ENCODE measurements at regions not wholly inside any gene's neighbourhood (a gene's known extent, or its start where the extent isn't known, plus 50 kb on each side); places are given as distances from the start of the nearest gene placed in this dataset.
A peak's percentile ranks its signal among the peaks of the same experiment; 100 is the strongest.

DNA sequence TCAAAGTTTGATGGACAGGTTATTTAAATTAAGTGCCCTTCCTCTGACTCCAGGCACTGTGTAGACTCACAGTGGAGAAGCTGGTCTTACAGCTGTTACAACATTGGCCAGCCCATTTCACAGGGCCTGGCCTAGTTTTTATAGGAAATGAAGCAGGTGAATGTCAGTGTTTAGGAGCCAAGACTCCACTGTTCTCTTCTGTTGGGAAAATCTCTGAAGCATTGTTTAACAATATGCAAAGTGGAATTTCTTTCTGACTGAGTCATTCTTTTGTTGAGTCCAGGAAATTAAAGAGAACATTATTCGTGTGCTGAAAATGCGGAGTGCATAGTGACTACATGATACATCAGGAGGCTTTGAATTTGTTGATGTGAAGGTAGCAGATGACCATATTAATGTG, 64.7 kb downstream of the ARRDC4 start:
- DNase-seq = no peak

GRCh38 chr15:98034731-98035130, 74.2 kb downstream of the ARRDC4 start:
- DNase-seq = no peak

DNA sequence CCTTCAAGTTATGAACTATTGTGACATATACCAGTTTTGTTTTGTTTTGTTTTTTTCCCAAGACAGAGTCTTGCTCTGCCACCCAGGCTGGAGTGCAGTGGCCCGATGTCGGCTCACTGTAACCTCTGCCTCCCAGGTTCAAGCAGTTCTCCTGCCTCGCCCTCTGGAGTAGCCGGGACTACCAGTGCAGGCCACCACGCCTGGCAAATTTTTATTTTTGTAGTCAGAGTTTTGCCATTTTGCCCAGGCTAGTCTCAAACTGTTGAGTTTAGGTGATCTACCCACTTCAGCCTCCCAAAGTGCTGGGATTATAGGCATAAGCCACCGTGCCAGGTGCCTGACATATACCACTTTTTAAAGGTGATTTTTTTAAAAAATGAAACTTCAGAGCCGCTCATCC, 74.6 kb downstream of the ARRDC4 start:
- no peak for DNase-seq

DNA sequence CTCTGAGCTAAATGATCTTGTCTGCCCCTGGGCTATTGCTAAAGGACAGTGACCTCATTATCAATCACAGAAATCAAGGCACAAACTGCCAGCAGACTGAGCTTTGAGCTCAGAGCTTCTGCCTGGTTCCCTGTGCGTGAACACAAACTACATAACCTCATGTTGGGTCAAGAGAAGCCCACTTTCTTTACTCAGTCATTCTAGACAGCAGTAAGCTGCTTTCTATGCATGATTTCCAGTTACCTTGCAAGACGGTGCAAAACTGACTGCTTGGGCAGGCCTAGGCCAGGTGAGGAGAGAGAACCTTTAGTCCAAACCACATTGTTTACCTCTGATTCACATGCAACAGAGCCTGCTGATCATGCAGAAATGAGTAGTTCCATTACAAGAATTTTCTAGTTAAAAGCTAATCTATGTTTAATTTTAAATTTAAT, 75.1 kb downstream of the ARRDC4 start:
- DNase-seq = no peak

GRCh38 chr15:98039596-98039995, 79.1 kb downstream of the ARRDC4 start:
- DNase-seq = no peak

DNA sequence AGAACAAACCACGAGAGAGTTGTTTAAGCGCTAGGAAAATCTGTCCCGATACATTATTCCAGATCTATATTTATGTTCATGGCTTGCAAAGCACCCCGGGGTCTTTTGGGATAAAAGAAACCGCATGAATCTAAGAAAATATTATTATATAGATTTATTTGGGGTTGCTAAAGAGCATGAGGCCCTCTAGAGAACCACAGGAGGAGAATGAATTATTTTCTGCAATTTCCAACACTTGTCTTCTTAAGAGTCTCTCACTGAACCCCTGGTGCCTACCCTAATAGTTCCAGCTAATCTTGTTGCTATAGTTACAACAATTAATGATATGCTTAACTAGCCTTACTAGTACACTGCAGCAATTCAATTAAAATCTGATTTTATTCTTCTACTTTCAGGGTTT, 79.6 kb downstream of the ARRDC4 start:
- no peak for DNase-seq

DNA sequence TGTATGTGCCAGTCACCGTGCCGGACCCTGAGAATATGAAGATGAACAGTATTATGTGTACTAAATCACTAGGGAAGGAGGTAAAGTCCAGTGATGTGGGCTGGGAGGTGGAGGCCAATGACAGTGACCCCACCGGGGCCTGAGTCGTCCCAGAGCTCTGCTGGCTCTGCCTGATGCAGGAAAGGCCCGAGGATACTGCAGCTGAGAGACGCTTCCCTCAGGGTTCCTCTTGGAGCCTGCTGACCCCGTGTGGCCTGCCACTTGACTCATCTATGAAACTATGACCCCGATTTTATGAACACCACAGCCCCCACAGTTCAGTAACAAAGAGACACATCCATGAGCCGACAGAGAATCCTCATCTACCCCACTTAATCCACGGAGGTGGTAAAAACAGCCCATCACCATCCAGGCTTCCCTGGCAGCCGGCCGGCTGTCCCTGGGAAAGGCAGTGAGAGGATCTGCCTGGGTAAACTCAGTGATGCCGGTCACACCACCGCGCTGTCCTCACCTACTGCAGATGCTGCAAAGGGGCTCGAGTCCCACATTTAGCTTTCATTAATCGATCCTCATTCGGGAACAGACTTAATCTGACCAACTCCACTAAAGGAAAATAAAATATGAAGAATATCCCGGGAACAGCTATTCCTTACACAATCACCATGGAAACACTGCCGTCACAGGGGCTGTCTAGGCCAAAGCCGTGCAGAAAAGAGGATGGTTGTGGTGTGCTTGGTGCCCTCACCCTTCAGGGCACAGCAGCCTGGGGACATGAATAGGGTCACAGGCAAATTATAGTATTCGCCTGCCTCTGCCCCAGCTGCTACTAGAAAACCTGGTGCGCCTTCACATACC, 82.9 kb downstream of the ARRDC4 start:
- DNase-seq = no peak

- DNase-seq = no peak
Measured at GRCh38 chr15:98051734-98052133, 91.2 kb downstream of the ARRDC4 start.

GRCh38 chr15:98057453-98057852, 97.0 kb downstream of the ARRDC4 start:
- DNase-seq = no peak

- DNase-seq = no peak
Measured at GRCh38 chr15:98062869-98063268, 102.4 kb downstream of the ARRDC4 start.

DNA sequence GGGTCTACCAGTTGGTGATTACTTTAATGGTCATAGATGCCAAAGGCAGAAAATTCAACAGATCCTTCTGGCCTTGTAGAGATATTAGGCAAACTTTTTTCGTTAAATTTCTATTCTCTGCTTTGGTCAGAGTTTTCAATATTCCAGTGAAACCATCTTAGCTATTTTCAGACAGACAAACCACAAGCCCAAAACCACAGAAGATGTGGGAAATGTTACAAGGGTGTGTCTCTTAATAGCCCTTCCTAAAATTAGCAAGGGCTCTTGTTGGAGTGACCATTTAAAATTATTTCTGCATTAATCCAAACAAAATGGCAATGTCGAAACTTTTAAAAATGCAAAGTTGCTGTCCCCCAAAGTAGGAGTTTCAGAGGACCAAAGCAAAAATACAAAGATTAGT, 102.8 kb downstream of the ARRDC4 start:
- no peak for DNase-seq

- no peak for DNase-seq
Measured at GRCh38 chr15:98063871-98064270, 103.4 kb downstream of the ARRDC4 start.

DNA sequence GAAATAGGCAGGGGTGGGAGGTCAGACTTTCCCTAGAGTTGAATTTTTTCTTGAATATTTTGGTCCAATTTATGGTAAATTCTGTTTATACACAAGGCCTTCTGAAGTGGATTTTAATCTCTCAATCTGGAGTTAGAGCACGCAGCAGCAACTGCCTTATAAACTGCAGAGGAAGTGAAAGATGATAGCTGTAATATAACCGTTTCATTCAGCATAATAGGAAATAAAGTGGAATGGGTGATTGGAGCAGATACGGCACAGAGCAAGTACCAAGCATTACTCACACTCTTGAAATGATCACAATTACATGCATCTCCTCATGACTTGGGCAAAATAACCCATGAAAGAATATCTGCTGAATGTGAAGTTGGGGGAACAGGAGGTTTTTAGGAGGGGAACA, 106.8 kb downstream of the ARRDC4 start:
- no peak for DNase-seq

DNA sequence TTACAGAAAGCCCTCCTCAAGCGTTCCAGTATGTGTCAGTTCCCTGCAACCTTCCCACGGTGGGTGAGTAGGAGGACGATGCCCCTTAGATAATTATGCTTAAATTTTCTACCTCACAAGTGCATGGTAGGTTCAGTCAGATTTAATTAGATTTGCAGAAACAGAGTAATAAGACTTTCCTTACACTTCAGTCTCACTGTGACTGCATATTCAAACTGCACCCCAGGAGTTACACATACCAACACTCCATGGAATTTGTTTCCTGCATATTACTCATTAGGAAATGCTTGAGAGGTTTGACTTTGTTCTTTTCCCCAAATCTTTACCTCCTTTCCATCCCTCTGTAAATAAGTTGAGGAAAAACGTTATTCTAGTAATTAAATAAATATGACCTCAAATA, 108.8 kb downstream of the ARRDC4 start:
- DNase-seq = no peak

DNA sequence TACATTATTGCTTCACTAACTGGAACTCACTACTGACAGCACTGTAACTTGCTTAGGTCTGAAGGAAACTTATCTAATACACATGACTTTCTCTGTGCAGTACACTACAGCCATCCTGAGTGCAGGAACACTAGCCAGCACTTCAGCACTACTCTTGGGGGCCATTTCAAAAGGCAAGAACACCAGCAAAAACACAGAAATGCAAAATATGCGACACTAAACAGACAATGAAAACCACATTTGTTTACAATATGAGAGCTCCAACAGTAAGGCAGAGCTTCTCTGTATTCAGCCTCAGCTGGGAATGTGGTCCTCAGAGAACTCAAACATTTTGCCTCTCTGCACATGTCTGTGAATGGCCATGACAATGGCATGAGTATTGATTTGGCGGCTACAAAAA, 109.6 kb downstream of the ARRDC4 start:
- DNase-seq = no peak

DNA sequence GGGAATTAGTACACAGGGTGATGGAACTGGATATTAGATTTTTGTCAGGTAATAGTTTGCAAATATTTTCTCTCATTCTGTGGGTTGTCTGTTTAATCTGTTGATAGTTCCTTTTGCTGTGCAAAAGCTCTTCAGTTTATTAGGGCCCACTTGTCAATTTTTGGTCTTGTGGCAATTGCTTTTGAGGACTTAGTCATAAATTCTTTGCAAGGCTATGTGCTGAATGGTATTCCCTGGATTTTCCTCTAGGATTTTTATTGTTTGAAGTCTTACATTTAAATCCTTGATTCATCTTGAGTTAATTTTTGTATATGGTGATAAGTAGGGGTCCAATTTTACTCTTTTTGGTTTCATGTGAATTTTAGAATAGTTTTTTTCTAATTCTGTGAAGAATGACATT, 111.3 kb downstream of the ARRDC4 start:
- DNase-seq = no peak

- no peak for DNase-seq
Measured at GRCh38 chr15:98075441-98075840, 114.9 kb downstream of the ARRDC4 start.

DNA sequence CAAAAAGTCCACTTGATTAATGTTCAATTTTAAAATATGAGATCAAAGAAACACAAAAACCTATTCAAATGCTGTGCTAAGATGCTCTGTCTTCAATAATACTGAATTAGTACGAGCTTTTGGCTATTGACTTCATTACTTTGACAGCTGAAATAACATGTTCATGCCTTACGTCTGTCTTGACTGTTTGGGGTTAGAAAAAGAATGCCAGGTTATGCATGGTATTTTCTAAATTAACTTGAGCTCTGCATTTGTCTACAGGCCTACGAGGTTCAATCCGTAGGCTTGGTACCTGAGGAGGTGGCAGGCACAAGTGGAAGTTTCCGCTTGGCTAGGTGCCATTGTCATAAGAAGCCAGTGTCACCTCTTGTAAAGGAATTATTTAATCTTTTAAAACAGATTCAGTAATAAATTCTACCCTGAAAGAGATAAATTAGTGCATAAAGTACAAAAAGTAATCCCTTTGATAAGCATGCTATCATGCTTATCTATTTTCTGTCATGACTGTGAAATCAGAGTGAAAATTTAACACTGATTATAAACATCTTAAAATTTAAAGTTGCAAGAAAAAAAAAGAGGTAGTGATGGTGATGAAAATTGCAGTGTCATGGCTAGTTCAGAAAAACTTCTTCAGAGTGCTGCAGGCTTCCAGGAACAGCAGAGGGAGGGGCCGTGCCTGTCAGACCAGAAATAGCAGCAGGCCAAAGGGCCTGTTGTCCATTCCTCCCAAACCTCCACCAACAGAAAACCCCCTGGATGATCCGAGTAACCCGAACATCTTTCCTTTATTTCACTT, 115.7 kb downstream of the ARRDC4 start:
- DNase-seq = no peak

DNA sequence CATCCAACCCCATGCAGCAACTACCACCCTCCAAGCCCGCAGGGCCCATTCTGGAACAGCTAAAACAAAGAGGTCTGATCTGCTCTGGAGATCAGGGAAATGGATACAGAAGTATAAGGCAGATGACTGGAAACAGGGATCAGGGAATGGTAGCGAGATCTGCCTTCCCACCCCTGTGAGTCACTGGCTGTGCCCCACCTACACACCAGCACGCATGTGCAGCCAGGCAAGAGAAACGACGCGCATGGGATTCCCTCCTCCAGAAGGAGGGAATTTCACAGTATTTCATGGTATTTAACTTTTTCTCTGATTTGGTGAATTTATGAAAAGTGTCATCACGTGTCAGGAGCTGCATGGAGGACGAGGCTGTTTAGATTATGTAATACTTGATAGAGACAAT, 116.7 kb downstream of the ARRDC4 start:
- DNase-seq = no peak

- no peak for DNase-seq
Measured at GRCh38 chr15:98080791-98081190, 120.3 kb downstream of the ARRDC4 start.

DNA sequence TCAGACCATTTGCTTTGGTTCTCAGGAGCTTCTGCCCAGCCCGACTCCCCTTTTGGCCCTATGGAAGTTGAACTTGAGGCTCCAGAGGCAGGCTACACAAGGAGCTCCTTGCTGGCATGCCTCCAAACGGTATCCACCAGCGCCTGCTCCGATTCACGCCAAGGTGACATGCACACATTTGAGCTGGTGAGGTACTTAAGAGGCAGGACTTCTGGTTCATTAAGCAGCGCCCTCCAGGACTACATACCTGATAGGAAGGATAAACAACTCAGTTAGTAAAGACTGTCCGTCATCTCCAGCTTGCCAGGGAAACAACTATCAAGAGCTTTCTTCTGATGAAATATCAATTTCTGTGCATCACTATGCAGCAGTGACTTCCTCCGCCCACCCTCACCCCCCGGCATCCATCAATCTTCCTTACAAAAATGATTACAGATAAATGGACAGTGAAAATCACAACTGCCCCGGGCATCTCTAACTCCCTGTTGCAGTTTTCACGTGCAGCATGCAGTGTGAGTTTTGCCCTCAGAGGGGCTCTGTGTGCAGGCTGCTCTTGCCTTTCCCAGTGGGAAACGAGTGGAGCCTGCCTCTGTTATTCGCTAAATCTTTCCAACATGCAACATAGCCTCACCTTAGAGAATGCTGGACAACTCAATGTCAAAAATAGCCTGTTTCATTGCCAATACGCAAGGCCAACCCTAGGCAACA, 122.9 kb downstream of the ARRDC4 start:
- DNase-seq = no peak

DNA sequence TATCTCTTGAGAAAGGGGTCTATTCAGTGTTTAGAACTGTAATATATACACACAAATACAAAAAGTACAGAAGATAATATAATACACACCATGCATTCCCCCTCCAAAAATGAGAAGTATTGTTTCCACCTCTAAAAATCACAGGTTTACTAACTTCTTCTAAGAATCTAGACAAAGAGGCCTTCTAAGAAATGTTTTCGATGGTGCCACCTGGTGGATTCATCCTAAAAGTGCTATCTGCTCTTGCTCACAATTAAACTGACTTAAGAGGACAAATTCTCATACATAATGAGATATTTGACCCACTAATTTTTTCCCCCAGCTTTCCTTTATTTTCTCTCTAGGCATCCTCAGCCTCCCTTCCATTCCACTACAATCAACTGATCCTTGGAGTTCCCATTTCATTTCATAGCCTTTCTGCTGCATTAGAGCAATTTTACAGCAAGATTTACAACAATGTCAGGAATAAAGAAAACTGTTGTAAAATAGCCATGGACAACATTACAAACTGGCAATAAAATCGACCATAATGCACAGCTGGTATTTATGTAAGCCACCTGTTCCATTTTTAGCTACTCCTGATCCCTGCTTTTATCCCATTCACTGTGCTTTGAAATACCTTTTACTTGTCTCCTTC, 124.6 kb downstream of the ARRDC4 start:
- DNase-seq = peak in 1 of 5 experiments; percentile 38

All from T-helper 2 cell (primary cell).